CD14-positive monocyte (primary cell): ENCODE measurements at regions not wholly inside any gene's neighbourhood (a gene's known extent, or its start where the extent isn't known, plus 50 kb on each side); places are given as distances from the start of the nearest gene placed in this dataset.

Experiments used
- DNase-seq, 3 donors: peaks; one replicate each; pipeline ENCODE4 v3.0.0-alpha.2; 2011 to 2022
- H2AFZ ChIP-seq: 2 replicates; pipeline ENCODE4 v1.6.0; 2012; ENCODE audit warnings: mild to moderate bottlenecking, low read depth, low read length, inconsistent platforms; ENCODE audit not compliant: insufficient read depth, poor library complexity, severe bottlenecking
- H3K27ac ChIP-seq, 2 donors: 1 replicate in 1 of 2; 2 replicates in 1 of 2; pipeline ENCODE4 v1.5.1; 2012 to 2013; ENCODE audit warnings: low read length in 2 of 2, control low read depth in 1 of 2, inconsistent platforms in 1 of 2, low read depth in 1 of 2, mild to moderate bottlenecking in 1 of 2
- H3K27me3 ChIP-seq, 2 donors: one replicate each; pipeline versions ENCODE4 v1.6.0 to v1.6.1; 2011 to 2013; ENCODE audit warnings: low read length in 2 of 2; ENCODE audit not compliant: control insufficient read depth in 2 of 2, insufficient read depth in 2 of 2
- H3K36me3 ChIP-seq, 2 donors: replicated peaks in 1 of 2; 1 replicate in 1 of 2; 2 replicates in 1 of 2; pipeline versions ENCODE4 v1.5.1 to v1.6.1; 2012 to 2013; ENCODE audit warnings: low read length in 2 of 2, control low read depth in 1 of 2, inconsistent platforms in 1 of 2, mild to moderate bottlenecking in 1 of 2; ENCODE audit not compliant: insufficient read depth in 2 of 2, control insufficient read depth in 1 of 2
- H3K4me1 ChIP-seq, 2 donors: 1 replicate in 1 of 2; 2 replicates in 1 of 2; pipeline versions ENCODE4 v1.5.1 to v1.6.1; 2012 to 2013; ENCODE audit warnings: low read length in 2 of 2, control low read depth in 1 of 2, inconsistent platforms in 1 of 2, mild to moderate bottlenecking in 1 of 2, moderate library complexity in 1 of 2; ENCODE audit not compliant: insufficient read depth in 2 of 2, control insufficient read depth in 1 of 2
- H3K4me2 ChIP-seq: replicated peaks from 2 replicates; pipeline ENCODE3; 2012; ENCODE audit warnings: low read length, moderate library complexity, mild to moderate bottlenecking; ENCODE audit not compliant: poor library complexity, severe bottlenecking; ENCODE audit errors: extremely low read depth
- H3K4me3 ChIP-seq, 3 experiments: fragments of 200-600 bp in 1 of 3; sonication (generic) in 1 of 3; replicated peaks in 1 of 3; 1 replicate in 2 of 3; 2 replicates in 1 of 3; pipeline ENCODE4 v1.5.1; 2011 to 2013; ENCODE audit warnings: low read length in 3 of 3, mild to moderate bottlenecking in 3 of 3, control low read depth in 2 of 3, low read depth in 2 of 3, inconsistent platforms in 1 of 3, moderate library complexity in 1 of 3
- H3K79me2 ChIP-seq: 2 replicates; pipeline ENCODE4 v1.6.0; 2012; ENCODE audit warnings: mild to moderate bottlenecking, control low read depth, inconsistent platforms, low read length, moderate library complexity; ENCODE audit not compliant: insufficient read depth
- H3K9ac ChIP-seq: 2 replicates; pipeline ENCODE4 v1.6.0; 2017; ENCODE audit warnings: low read length, mild to moderate bottlenecking; ENCODE audit not compliant: insufficient read depth, poor library complexity, severe bottlenecking
- H3K9me3 ChIP-seq, 2 donors: replicated peaks in 1 of 2; 1 replicate in 1 of 2; 2 replicates in 1 of 2; pipeline versions ENCODE4 v1.5.1 to v1.6.1; 2012 to 2013; ENCODE audit warnings: low read length in 2 of 2, control low read depth in 1 of 2; ENCODE audit not compliant: control insufficient read depth in 1 of 2, insufficient read depth in 1 of 2
- H4K20me1 ChIP-seq: 2 replicates; pipeline ENCODE4 v1.6.0; 2012; ENCODE audit warnings: mild to moderate bottlenecking, low read length, control low read depth, moderate library complexity; ENCODE audit not compliant: insufficient read depth
- H3K27ac Mint-ChIP-seq, 7 donors: one replicate each; pipeline ENCODE4 v1.8.0; 2020; ENCODE audit warnings: mild to moderate bottlenecking in 7 of 7, mixed read lengths in 7 of 7, moderate library complexity in 6 of 7, inconsistent platforms in 2 of 7
- H3K27me3 Mint-ChIP-seq, 3 donors: one replicate each; pipeline ENCODE4 v1.8.0; 2021 to 2022; ENCODE audit warnings: low read depth in 3 of 3, mild to moderate bottlenecking in 3 of 3, mixed read lengths in 3 of 3, moderate library complexity in 3 of 3, inconsistent platforms in 1 of 3
- H3K36me3 Mint-ChIP-seq, 2 donors: one replicate each; pipeline ENCODE4 v1.8.0; 2020; ENCODE audit warnings: mixed read lengths in 2 of 2, inconsistent platforms in 1 of 2, mild to moderate bottlenecking in 1 of 2
- H3K4me1 Mint-ChIP-seq: one replicate; pipeline ENCODE4 v1.8.0; 2020; ENCODE audit warnings: mild to moderate bottlenecking, mixed read lengths
- H3K4me3 Mint-ChIP-seq, 2 donors: one replicate each; pipeline ENCODE4 v1.8.0; 2020; ENCODE audit warnings: mild to moderate bottlenecking in 2 of 2, mixed read lengths in 2 of 2, moderate library complexity in 1 of 2
- H3K9me3 Mint-ChIP-seq, 7 donors: one replicate each; pipeline ENCODE4 v1.8.0; 2020 to 2022; ENCODE audit warnings: mixed read lengths in 7 of 7, mild to moderate bottlenecking in 6 of 7, moderate library complexity in 6 of 7, inconsistent platforms in 2 of 7
- CTCF ChIP-seq: fragments of 200-600 bp; IDR thresholded peaks from one replicate; pipeline ENCODE4 v1.8.0; 2022; ENCODE audit warnings: antibody characterized with exemption, mild to moderate bottlenecking
- WGBS: methylation state at CpG from one replicate; pipeline ENCODE4 v1.1.5; 2013; ENCODE audit warnings: missing lambda C conversion rate; ENCODE audit not compliant: insufficient coverage; 5-methylcytosine and 5-hydroxymethylcytosine counted together
- intact Hi-C, 2 donors: fragments of 100-400 bp; cut with micrococcal nuclease; formaldehyde crosslinking; loops; one replicate each; pipeline versions ENCODE4 v1.15.0 to v1.15.1; 2023

- WGBS = no CpG with 5 or more reads among the region's 2 CpGs
- Histone ChIP-seq H3K4me3 (no peak overlapping the region), H3K36me3 (no peaks in the 10 kb centered on the region), H3K27me3 (no peaks in the 10 kb centered on the region), H3K27ac (no peak overlapping the region), H3K9ac (no peak overlapping the region), H3K9me3 (peaks cover 0 to 7% of the 10 kb centered on the region in 2 donors), H3K4me2 (no peak overlapping the region), H2AFZ (no peak overlapping the region), H3K4me1 (no peaks in the 10 kb centered on the region), H3K79me2 (no peaks in the 10 kb centered on the region), H4K20me1 (no peaks in the 10 kb centered on the region)
- peaks cover 0 to 8% (median 4%) of the 10 kb centered on the region in 7 donors for H3K9me3 Mint-ChIP-seq
- no peak for TF ChIP-seq CTCF
- H3K27me3 Mint-ChIP-seq = peaks cover 0 to 2% (median 1%) of the 10 kb centered on the region in 3 donors
- no peak overlapping the region for H3K4me3 Mint-ChIP-seq
- no peaks in the 10 kb centered on the region for H3K4me1 Mint-ChIP-seq
- intact Hi-C loops = no loop called here
- H3K27ac Mint-ChIP-seq = peak overlapping the region in 1 of 7 donors; percentile 11
- no peaks in the 10 kb centered on the region for H3K36me3 Mint-ChIP-seq
- DNase-seq = no peak
These were observed 654.1 kb downstream of the IGSF11 start for GRCh38 chr3:118380576-118380975.

- Mint-ChIP-seq H3K9me3 (peaks cover 0 to 6% (median under 1%) of the 10 kb centered on the region in 7 donors), H3K4me3 (no peak overlapping the region)
These were observed 638.2 kb downstream of the IGSF11 start for GRCh38 chr3:118396491-118396890.

More at GRCh38 chr3:118396491-118396890, 638.2 kb downstream of the IGSF11 start:
- WGBS = no CpG with 5 or more reads among the region's 1 CpG
- no peaks in the 10 kb centered on the region for H3K36me3 ChIP-seq
- DNase-seq = no peak
- Mint-ChIP-seq H3K4me1 (no peaks in the 10 kb centered on the region), H3K27me3 (peaks cover 0 to 1% (median 0%) of the 10 kb centered on the region in 3 donors), H3K36me3 (no peaks in the 10 kb centered on the region), H3K27ac (no peak overlapping the region)
- intact Hi-C loops = no loop called here
- no peak overlapping the region for H3K4me2 ChIP-seq
- no peak overlapping the region for H3K4me3 ChIP-seq
- no peak for TF ChIP-seq CTCF
- H3K79me2 ChIP-seq = no peaks in the 10 kb centered on the region
- no peaks in the 10 kb centered on the region for H4K20me1 ChIP-seq
- no peak overlapping the region for H3K9ac ChIP-seq
- H3K27me3 ChIP-seq = no peaks in the 10 kb centered on the region
- no peaks in the 10 kb centered on the region for H3K4me1 ChIP-seq
- H3K27ac ChIP-seq = no peak overlapping the region
- H3K9me3 ChIP-seq = peaks cover 0 to 4% of the 10 kb centered on the region in 2 donors
- H2AFZ ChIP-seq = no peak overlapping the region
